Testis (tissue), 2 donors: ENCODE measurements at regions not wholly inside any gene's neighbourhood (a gene's known extent, or its start where the extent isn't known, plus 50 kb on each side); places are given as distances from the start of the nearest gene placed in this dataset.
"Not testable (repeated sequence)": the region's sequence is repeated elsewhere in the genome, so short reads cannot be mapped to it uniquely, and the experiment has no call there.

ENCODE experiments used
- DNase-seq: peaks from one replicate; pipeline ENCODE4 v3.0.0-alpha.2; 2019
- H3K27ac ChIP-seq, 2 donors: fragments of 200-600 bp; sonication (generic); one replicate each; pipeline ENCODE4 v1.5.1; 2019
- H3K27me3 ChIP-seq: fragments of 200-600 bp; sonication (generic); one replicate; pipeline ENCODE4 v1.5.1; 2019
- H3K36me3 ChIP-seq: fragments of 200-600 bp; sonication (generic); one replicate; pipeline ENCODE4 v1.5.1; 2017; ENCODE audit warnings: low read depth; ENCODE audit errors: missing control alignments
- H3K4me1 ChIP-seq: fragments of 200-600 bp; sonication (generic); one replicate; pipeline ENCODE4 v1.5.1; 2019
- H3K4me3 ChIP-seq, 2 donors: fragments of 200-600 bp; sonication (generic); one replicate each; pipeline ENCODE4 v1.5.1; 2017 to 2019
- H3K9me3 ChIP-seq: fragments of 200-600 bp; sonication (generic); one replicate; pipeline ENCODE4 v1.5.1; 2017
- CTCF ChIP-seq, 3 experiments: fragments of 450-650 bp in 2 of 3; fragments of 200-600 bp in 1 of 3; sonication (generic) in 1 of 3; IDR thresholded peaks; one replicate each; pipeline ENCODE4 v1.5.1; 2016 to 2019; ENCODE audit warnings: antibody characterized with exemption in 3 of 3, mild to moderate bottlenecking in 2 of 3, moderate library complexity in 1 of 3
- POLR2A ChIP-seq: fragments of 450-650 bp; IDR thresholded peaks from one replicate; pipeline ENCODE4 v1.6.1; 2017; ENCODE audit warnings: antibody characterized with exemption, mild to moderate bottlenecking, moderate library complexity
- WGBS, 2 donors: methylation state at CpG; one replicate each; pipeline ENCODE4 v1.1.5; 2018; 5-methylcytosine and 5-hydroxymethylcytosine counted together
- intact Hi-C: fragments of 100-400 bp; cut with DNase I; formaldehyde crosslinking; loops from one replicate; pipeline ENCODE4 v1.15.1; 2023; ENCODE audit warnings: low total_unique reads

- Histone ChIP-seq H3K4me1 (no peaks in the 10 kb centered on the region), H3K27ac (no peak overlapping the region), H3K36me3 (no peaks in the 10 kb centered on the region), H3K27me3 (no peaks in the 10 kb centered on the region), H3K9me3 (no peaks in the 10 kb centered on the region), H3K4me3 (no peak overlapping the region)
- TF ChIP-seq POLR2A = no peak
- no peak for TF ChIP-seq CTCF (IDR thresholded peaks at IDR 0.05)
- intact Hi-C loops = no loop called here
- DNase-seq = no peak
- WGBS, 2 donors = 86 to 88% methylated on average over 7 of the region's 7 CpGs
Measured at GRCh38 chr2:7648221-7648795, 731.1 kb downstream of the RNF144A start.

- Histone ChIP-seq H3K4me1 (no peaks in the 10 kb centered on the region), H3K27me3 (no peaks in the 10 kb centered on the region), H3K36me3 (no peaks in the 10 kb centered on the region), H3K9me3 (no peaks in the 10 kb centered on the region), H3K27ac (no peak overlapping the region), H3K4me3 (no peak overlapping the region)
- no peak for DNase-seq
- WGBS, 2 donors = 85 to 86% methylated on average over 6 of the region's 6 CpGs
- intact Hi-C loops = no loop called here
- TF ChIP-seq CTCF (IDR thresholded peaks at IDR 0.05) (no peak), POLR2A (no peak)
Measured at GRCh38 chr2:7649461-7650228, 732.4 kb downstream of the RNF144A start.

GRCh38 chr2:7653617-7654016, 736.4 kb downstream of the RNF144A start:
- Histone ChIP-seq H3K4me1 (no peaks in the 10 kb centered on the region), H3K9me3 (no peaks in the 10 kb centered on the region), H3K36me3 (no peaks in the 10 kb centered on the region), H3K27ac (no peak overlapping the region), H3K4me3 (no peak overlapping the region), H3K27me3 (no peaks in the 10 kb centered on the region)
- 83 to 92% methylated on average over 2 of the region's 2 CpGs for WGBS, 2 donors
- intact Hi-C loops = no loop called here
- TF ChIP-seq CTCF (IDR thresholded peaks at IDR 0.05) = no peak
- TF ChIP-seq POLR2A = no peak
- DNase-seq = no peak

- TF ChIP-seq POLR2A (no peak), CTCF (IDR thresholded peaks at IDR 0.05) (no peak)
- DNase-seq = no peak
- intact Hi-C loops = no loop called here
Measured at GRCh38 chr2:7655629-7656028, 738.4 kb downstream of the RNF144A start.

GRCh38 chr2:7657526-7657925, 740.3 kb downstream of the RNF144A start:
- H3K27me3 ChIP-seq, DNase-seq, H3K4me1 ChIP-seq, intact Hi-C loops, H3K4me3 ChIP-seq, H3K27ac ChIP-seq, H3K36me3 ChIP-seq, H3K9me3 ChIP-seq: not testable (repeated sequence)
- WGBS, 2 donors = 95 to 96% methylated on average over 2 of the region's 2 CpGs

More at GRCh38 chr2:7655629-7656028, 738.4 kb downstream of the RNF144A start:
- no peaks in the 10 kb centered on the region for H3K36me3 ChIP-seq
- no peak overlapping the region for H3K27ac ChIP-seq
- no peaks in the 10 kb centered on the region for H3K27me3 ChIP-seq
- no peak overlapping the region for H3K4me3 ChIP-seq
- WGBS, 2 donors = 85 to 100% methylated on average over 2 of the region's 2 CpGs
- no peaks in the 10 kb centered on the region for H3K4me1 ChIP-seq
- H3K9me3 ChIP-seq = no peaks in the 10 kb centered on the region
